ENCODE measurements at regions not wholly inside any gene's neighbourhood (a gene's known extent, or its start where the extent isn't known, plus 50 kb on each side); places are given as distances from the start of the nearest gene placed in this dataset.

DNA sequence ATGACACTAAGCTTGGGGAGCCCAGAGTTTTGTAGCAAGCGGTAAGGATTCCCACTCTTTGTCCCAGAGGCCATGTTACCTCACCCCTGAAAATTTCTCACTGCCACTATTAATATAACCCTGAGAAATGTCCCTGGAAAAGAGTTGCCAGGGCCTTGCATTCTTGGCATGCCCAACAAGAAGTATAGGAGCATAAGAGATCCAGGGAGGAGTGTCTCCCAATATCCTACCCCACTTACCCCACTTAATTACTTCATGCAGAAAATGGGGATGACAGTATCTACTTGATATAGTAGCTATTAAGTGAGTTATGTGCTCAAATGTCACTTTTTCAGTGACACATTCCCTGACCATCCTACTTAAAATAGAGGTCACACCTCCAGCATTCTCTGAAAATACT is 120.5 kb upstream of the C1GALT1C1 start:
- TF ChIP-seq CTCF (IDR thresholded peaks at IDR 0.05; ENCODE audit: poor library complexity) (no peak), EZH2 (IDR thresholded peaks at IDR 0.05; ENCODE audit: borderline replicate concordance) (no peak), EZH2phosphoT487 (IDR thresholded peaks at IDR 0.05; ENCODE audit: low read depth, severe bottlenecking, unreplicated experiment) (no peak)
